HCEC 1CT (cell line): ENCODE measurements at regions not wholly inside any gene's neighbourhood (a gene's known extent, or its start where the extent isn't known, plus 50 kb on each side); places are given as distances from the start of the nearest gene placed in this dataset.

Experiments used
- DNase-seq: peaks from one replicate; pipeline ENCODE4 v3.0.0-alpha.2; 2017

DNA sequence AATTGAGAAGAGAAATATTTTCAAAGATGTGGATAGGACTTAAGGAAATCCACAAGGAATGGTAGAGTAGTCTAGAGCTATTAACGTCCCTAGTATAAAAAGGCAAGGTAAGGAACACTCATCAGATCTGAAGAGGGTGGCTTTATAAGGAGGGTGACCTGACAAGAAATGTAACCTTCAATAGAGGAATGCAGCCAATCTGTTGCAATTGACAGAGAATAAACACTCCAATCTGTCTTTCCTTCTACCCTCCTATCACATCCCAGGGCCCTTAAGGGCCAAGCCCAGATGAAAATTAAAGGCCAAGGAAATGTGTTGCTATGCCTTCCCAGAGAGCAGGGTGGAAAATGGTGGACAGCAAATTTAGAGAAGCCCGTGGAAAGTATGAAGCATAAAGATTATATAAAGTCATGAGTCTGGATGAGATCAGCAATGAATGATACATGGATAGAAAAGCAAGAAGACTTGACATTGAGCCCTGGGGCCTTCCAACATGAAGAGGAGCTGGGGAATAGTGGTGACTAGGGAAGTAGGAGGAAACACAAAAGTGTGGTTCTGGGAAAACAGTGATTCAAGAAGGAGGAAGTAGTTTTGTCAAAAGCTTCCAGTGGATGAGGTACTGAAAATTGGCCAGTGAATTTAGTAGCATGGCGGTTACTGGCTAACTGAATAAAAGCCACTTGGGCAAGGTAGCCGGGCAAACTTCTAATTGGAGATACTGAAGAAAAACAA lies 270.6 kb upstream of the TANK start:
- DNase-seq = no peak

DNA sequence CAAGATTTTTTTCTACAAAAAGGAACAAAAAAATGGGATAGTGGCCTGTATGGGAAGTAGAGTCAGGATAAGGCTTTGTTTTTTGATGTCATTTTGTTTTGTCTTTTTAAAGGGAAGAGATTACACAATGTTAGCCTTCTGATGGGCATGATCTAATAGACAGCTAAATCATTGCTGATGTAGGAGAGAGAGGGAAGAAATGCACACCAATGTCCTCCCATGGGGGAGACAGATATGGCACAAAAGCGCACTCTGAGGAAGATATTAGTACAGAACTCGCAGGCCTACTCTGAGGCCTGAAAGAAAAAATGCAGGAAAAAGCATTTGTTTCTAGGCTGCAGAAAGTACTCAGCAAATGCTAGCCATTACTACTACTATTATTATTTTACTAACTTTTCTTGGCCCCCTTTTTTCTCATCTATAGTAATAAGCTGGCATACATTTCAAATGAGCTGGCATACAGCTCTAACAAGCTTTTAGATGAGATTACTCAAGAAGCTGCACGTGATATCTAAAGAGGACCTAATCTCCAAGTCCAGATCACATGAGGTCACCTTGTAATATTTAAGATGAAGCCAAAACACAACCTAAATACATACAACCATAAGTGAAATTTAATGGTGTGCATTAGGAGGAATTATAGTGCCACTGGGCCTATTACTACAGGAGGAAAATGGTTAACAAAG lies 269.4 kb upstream of the TANK start:
- DNase-seq = no peak

DNA sequence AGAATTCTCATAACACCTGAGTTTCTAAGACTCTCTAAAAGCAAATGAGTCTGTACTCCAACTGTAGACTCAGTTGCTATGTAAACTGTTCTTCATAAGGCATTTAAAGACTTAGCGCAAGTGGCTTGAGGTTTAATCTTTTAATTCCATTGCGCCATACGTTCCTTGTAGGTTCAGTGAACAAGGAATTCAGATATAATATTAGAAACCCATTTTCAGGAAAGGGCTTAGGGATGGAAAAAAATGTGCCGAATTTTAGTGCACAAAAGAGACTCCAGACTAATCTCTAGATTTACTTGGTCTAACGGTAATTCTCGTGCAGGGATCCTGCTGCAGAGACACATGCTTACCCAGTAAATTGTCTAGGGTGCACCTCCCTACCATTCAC lies 268.9 kb upstream of the TANK start:
- DNase-seq = no peak

DNA sequence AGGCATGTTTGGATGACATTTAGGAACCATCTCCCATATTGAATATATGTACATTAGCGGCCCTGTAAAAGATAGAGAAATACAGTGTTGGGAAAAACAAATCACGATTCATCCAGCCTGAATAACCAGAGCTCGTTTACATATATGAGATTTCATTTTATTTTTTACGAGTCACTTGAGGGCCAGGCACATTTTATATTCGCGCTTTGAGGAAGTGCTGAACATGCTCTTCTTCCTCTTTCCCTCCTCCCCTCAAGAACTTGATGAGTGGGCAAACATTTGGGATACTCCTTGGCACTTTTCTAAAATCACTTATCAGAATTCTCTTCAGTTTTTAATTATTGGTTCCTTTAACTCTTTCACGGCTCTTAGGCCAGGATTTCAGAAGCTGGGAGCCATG lies 268.0 kb upstream of the TANK start:
- DNase-seq = no peak

DNA sequence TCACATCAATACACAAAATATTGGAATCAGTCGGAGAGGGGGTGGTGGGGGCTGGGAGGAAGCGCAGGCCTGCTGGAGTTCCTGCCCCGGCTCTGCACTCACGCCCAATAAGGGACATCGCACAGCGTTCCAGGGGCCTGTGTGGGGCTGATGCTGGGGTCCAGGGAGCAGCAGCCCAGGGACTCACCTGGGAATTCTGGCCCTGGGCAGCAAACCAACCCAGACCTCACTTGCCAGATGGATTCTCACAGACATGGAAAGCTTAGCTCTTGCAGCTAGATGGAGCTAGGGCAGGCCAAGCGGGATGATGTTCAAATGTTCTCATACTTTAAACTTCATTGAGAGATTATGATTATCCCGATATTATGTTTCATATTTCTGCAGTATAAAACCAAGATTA lies 266.6 kb upstream of the TANK start:
- no peak for DNase-seq

DNA sequence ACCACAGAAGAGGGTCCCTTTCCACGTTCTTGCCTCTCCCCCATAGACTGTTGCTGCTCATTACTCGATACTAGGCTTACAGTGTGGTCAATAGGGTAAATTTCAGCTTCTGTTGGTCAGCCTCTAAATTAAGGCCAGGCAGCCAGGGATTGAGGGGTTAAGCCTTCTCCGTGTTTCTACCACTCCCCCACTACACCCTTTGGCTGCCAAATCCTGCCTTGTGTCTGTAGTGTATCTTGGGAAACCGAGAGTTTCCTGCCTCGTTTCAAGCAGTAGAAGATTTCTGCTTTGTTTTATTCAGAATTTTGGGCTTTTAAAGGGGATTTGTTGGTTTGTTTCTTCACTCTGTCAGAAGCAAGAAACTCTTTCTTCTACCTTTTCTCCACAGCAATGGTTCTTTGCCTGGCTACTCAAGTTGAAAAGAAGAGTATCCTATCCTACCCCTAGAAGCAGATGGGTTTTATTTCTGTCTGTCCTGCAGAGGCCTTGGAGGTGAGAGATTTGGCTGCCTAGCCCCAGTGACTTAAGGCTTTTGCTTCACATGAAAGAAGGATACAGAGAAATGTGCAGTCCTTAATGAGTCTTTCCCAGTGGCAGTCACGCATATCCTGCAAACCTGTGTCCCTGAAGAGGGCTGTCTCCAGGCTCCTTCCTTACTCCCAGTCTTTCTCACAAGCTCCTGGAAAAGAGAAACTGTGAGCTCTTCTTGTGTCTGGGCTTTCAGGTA lies 261.5 kb upstream of the TANK start:
- no peak for DNase-seq

DNA sequence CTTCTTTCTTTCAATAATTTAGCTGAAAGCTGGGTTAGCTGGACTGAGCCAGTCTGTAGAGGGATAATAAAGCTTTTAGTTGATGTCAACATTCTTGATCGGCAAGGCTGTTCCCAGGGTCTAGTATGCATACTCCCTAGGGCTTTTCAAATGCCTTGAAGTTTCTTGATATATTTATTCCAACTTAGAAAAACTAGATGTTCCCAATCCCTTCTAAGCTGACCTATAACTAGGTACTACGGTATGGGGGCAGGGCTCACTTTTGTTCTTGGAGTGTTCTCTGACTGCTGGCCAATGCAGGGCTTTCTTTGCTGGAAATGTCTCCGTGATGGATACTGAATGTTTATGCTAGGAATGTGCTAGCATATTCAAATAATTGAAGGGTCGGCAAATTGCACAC lies 258.6 kb upstream of the TANK start:
- no peak for DNase-seq

DNA sequence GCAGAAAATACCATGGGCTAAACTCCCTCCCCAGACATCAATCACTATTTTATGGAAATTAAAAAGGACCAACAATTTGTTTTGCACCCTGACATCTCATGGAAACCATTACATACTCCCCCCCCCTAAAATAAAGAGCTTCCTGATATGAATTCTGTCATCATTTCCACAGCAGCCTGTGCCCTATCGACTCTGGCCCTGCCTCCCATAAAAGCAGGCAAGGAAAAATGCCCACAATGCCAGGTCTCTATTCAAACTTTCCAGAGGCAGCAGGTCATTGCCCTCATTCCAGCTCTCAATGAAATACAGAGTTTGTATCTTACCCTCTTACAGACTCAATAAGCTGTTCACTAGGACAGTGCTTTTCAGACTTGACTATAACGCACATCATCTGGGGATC lies 254.4 kb upstream of the TANK start:
- DNase-seq = no peak

DNA sequence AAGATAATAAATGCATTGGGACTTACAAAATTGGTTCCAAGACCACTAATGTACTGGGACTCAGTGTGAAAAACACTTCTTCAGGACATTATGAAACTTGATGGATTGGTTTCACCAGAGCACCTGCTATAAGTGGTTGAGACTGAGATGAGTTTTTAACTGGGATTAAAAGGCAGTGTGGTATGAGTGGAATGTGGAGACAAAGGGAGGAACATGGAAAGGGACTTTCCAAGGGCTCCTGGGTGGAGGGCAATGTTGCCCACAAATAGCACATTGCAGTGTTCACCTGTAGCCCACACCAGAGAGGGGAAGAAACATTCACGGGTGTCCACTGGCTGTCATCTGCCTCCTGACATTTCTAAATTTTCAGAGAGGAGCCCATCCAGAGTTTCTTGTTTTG lies 253.3 kb upstream of the TANK start:
- no peak for DNase-seq

DNA sequence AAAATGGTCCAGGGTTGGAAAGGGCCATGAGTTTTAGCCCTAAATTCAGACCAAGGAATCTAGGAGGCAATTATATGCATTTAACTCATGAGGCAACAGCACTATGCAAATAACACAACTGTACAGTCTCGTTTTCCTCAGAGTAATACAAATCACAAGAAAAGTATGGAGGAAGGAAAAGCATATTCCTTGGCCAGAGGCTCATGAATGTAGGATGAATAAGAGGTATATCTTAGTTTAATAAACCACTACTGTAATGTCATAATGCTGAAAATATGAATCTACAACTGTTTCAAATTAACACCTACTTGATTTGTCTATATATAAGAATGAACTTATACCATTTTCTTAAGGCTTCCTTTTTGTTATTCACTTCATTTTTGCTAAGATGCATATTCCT lies 252.5 kb upstream of the TANK start:
- no peak for DNase-seq

DNA sequence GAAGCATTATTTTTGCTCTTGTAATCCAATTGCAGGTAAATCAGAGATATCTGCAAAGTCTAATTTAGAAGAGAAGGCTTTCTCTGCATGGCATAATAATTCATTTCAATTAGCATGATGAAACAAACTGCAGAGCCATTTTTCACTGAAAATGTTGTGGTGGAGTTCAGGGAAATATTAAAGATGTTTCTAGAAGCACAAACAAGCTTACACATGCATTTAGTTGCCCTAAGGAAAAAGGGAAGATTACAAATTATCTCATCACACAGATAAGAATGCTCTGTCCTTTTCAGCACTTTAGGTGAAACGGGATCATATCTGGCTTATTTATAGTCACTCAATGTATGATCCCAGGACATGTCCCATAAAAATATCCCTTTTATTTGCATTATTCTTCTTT lies 252.1 kb upstream of the TANK start:
- no peak for DNase-seq

DNA sequence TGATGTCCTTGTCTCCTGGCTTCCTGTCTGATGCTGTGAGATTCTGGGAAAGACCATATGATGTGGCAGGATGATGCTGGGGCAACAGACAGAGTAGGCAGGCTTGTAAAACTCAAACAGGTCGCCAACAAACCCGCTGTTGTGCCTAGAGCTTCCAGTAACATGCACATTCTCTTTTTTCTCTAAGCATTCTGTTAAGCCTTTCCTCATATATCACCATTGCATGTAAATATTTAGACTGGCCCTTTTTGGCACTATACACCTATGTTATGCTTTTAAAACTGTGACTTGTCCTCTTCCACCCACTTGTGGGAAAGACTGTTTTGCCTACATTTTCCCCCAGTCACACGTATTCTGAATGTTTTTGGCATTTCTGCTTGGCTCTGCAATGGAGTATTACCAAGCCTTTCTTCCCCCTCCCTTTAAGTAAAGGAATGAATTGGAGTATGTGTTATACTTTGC lies 250.4 kb upstream of the TANK start:
- no peak for DNase-seq

DNA sequence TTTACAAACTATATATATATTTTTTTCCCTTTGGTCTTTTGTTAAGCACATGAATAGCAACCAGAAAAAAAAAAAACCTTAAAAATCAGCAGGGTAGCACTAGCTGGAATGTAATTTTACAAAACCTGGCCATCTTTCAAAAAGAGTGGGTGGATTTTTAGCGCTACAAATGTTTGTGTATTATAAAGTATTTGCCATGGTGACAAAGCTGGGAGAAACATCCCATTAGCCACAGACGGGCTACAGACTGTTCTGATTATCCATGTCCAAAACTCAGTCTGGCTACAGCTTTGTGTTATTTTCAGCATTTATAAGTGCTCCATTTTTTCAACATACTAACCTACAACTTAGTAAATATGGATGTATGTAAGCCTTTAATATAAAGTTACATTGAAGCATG lies 249.5 kb upstream of the TANK start:
- DNase-seq = peak; percentile 56

DNA sequence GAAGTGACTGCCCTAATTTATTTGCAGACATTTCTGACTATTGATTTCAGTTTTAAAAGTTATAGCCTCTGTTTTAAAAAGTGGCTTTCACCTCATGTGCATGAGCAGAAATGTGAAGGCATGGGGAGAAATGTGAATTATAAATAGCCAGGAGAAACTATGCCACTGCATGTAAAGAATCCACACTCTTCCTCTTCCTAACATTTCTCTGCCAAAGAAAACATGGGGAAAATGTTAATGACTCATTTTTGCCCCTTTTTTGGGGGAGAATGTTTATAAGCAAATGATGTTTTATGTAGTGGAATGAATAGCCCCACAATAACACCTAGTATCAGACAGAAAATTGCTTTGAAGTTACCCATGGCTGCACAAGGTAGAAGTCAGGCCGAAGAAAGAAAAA lies 249.0 kb upstream of the TANK start:
- no peak for DNase-seq

DNA sequence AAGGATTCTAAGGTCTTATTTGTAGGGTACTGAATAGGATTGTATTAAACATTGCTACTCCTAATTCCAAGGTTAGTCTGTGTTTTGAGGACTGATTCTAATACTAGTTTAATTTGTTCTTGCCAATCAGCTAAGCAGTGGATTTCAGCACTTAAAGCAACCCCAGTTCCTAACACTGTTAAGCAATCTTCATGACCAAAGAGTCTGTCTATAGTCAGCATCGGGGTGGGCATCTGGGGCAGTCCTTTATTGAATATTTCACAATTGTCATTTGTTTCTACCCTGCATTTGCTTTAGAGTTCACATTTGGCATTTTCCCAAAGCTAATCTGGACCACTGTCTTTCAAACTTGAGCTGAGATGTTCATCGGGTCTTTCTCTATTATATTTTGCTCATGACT lies 248.0 kb upstream of the TANK start:
- no peak for DNase-seq

DNA sequence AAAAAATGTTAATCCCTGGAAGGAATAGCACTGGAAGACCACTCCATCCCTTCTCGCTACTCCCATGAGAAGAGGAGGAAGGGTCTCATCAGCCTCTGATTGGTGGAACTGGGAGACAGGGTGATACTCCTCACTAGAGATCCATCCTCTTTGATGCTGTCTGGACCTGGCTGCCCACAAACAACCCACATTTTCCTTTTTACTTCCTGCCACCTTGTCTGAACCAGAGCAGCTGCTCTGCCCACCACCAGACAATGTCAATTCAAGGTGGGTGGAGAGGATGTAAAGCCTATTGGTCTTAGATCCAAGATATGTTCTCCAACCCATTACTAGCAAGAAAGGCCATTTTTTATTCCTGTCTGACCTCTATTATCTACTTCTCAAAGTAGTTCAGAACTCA lies 246.9 kb upstream of the TANK start:
- DNase-seq = no peak

DNA sequence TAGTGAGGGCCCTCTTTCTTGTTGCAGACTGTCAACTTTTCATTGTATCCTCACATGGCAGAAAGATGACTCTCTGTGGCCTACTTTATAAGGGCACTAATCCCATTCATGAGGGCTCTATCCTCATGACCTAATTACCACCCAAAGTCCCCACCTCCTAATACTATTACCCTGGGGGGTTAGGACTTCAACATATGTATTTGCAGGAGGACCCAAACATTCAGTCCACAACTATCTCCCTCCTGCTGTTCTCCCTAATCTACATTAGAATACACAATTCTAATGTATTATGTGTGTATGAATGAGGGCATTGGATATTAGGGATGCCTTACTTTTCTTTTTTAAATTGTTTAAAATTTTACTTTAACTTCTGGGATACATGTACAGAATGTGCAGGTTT lies 246.0 kb upstream of the TANK start:
- no peak for DNase-seq

DNA sequence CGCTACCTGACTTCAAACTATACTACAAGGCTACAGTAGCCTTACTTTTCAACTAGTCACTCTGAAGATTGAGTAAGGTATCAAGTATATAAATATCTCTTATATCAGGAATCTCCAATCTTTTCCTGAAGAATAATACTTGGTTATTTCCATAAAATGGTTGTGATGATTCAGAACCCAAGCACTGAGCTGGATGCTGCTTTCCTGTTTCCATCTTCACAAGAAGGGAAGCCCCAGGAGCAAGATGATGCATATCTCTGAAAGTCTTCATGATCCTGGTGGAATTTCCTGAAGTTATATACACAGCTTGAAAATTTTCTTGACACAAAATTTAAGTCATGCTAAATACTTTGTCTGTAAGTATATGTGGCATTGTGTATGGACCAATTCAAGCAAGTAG lies 243.9 kb upstream of the TANK start:
- peak; percentile 17 for DNase-seq

DNA sequence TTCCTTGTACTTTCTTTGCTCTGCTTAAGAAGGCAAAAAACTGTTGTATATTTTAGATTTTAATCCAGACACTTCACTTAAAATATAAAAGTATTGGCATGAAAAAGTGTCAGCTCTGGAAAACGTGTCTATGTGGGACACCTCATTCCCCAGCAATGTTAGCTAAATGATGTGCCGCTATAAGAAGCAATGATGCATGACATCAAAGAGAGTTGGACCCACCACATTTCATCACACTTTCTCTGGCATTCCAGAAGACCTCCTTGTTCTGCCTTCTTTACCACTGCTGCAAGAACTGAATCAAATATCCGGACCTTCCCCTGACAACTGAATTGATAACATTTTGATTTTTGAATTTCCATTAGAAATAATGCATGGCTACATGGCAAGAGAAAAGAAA lies 242.4 kb upstream of the TANK start:
- DNase-seq = no peak

DNA sequence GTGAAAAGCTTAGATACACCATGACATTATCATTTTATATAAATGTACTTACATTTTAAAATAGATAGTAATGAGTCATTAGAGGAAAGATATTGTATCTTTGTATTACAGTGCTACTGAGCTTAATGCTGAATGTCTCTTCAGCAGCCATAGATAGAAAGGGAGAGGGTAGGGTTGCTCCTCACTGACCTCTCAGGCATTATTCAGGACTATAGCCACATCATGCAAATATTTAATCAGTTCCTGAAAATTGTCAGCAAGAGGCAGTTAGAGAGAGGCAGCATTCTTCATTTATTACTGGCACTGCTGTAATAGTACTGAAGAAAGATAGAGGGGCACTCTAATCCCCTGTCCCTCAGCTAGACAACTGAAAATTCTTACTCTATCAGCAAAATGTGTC lies 242.0 kb upstream of the TANK start:
- no peak for DNase-seq

DNA sequence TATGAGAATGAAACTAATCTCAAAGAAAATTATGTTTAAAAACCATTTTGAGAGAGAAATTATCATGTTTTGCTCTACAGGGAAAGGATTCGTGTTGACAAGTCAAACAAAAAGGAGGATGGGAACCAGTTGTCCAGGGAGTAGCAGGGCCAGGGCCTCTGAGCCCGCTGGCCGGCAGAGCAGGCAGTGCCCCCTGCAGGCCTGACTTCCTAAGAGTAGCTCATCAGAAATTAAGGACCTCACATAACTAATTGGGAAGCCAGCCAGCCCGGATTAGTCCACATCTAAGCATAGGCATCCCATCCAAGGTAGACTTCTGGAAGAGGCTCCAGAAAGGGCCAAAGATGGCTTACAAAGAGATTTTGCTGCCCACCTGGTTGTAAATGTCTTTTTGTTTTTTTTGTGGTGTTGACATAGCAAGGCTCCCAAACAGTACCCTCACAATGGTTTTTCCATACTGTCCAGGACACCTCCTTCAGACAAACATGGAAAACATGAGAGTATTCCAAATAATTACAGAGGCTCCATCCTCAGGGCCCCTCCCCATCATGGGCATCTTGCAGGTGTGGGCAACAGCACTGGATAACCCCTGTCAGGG lies 241.2 kb upstream of the TANK start:
- peak; percentile 78 for DNase-seq

DNA sequence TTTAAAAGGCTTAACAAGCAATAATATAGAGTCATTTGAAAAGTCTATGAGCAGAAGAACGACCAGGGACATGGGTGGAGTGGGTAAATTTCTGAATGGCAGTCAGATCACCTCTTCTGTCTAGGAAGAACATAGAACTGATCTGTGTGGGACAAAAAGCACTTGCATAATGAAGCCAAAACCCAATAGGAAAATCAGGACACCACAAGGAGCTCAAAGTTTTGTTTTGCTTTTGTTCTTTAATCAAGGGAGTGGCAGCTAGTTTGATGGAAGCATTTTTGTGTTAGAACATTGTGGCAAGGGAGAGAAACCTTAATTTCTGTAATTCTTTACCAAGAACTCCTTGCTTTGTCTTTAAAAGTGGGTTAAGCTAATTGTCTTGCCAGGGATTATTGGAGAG lies 240.2 kb upstream of the TANK start:
- no peak for DNase-seq

DNA sequence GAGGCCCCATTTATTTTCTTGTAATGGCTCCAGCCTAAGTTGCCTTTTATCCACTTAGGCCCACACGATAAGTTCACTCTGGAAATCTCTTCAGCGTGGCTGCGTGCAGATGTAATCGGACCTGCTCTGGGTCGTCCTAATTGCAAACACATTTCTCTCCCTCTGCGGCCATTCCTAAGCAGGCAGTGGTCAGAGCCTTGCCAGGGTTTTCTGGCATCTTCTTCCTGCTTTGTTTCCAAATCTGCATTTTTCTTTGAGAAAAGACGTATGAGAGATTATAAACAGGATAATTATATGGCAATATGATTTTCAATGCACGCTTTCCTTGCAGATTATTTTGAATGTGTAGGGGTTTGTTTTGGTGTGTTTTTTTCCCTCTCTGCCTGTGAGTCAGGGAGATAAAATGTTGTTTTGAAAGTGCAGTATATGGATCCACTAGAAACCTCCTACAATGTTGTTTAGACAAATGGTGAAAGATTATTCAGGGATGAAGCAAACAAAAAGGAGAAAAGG lies 239.4 kb upstream of the TANK start:
- peak; percentile 82 for DNase-seq
